HUES64 (cell line): ENCODE measurements at regions not wholly inside any gene's neighbourhood (a gene's known extent, or its start where the extent isn't known, plus 50 kb on each side); places are given as distances from the start of the nearest gene placed in this dataset.
A peak's percentile ranks its signal among the peaks of the same experiment; 100 is the strongest.
"Not testable (repeated sequence)": the region's sequence is repeated elsewhere in the genome, so short reads cannot be mapped to it uniquely, and the experiment has no call there.

Experiments
- H3K27ac ChIP-seq: 2 replicates; pipeline ENCODE4 v1.7.0; 2013; ENCODE audit warnings: low read depth, low read length, inconsistent platforms
- H3K27me3 ChIP-seq: 2 replicates; pipeline ENCODE4 v1.6.1; 2013; ENCODE audit warnings: mild to moderate bottlenecking, low read length; ENCODE audit not compliant: insufficient read depth
- H3K36me3 ChIP-seq: 2 replicates; pipeline ENCODE4 v1.6.1; 2013; ENCODE audit warnings: mild to moderate bottlenecking, low read length; ENCODE audit not compliant: insufficient read depth
- H3K4me1 ChIP-seq: 2 replicates; pipeline ENCODE4 v1.6.1; 2013; ENCODE audit warnings: mild to moderate bottlenecking, low read length, moderate library complexity; ENCODE audit not compliant: insufficient read depth
- H3K4me3 ChIP-seq: 2 replicates; pipeline ENCODE4 v1.5.1; 2013; ENCODE audit warnings: mild to moderate bottlenecking, low read length, moderate library complexity
- H3K9ac ChIP-seq: 2 replicates; pipeline ENCODE4 v1.6.1; 2013; ENCODE audit warnings: mild to moderate bottlenecking, low read depth, low read length
- H3K9me3 ChIP-seq: 2 replicates; pipeline ENCODE4 v1.6.1; 2013; ENCODE audit warnings: low read depth, low read length; ENCODE audit not compliant: insufficient read depth
- WGBS: fragments of 150-250, 120-280 bp; methylation state at CpG from one replicate; pipeline ENCODE4 v1.1.7; 2013; ENCODE audit warnings: missing lambda C conversion rate; 5-methylcytosine and 5-hydroxymethylcytosine counted together

- H3K9me3 ChIP-seq, result no peaks in the 10 kb centered on the region
- WGBS, result 85% methylated on average over 2 of the region's 2 CpGs
- H3K4me3 ChIP-seq, result no peak overlapping the region
- H3K27me3 ChIP-seq, result no peaks in the 10 kb centered on the region
- no peak overlapping the region for H3K27ac ChIP-seq
- H3K9ac ChIP-seq, result no peak overlapping the region
- H3K4me1 ChIP-seq, result peaks cover 20% of the 10 kb centered on the region
- no peaks in the 10 kb centered on the region for H3K36me3 ChIP-seq
Observed at GRCh38 chr1:185661971-185662370, 72.2 kb upstream of the HMCN1 start.

- no peak overlapping the region for H3K4me3 ChIP-seq
- no peaks in the 10 kb centered on the region for H3K27me3 ChIP-seq
- H3K9me3 ChIP-seq, result no peaks in the 10 kb centered on the region
- no peaks in the 10 kb centered on the region; the same call in 1 of the 2 replicates for H3K4me1 ChIP-seq
- H3K9ac ChIP-seq, result no peak overlapping the region
- WGBS, result 94% methylated on average over 3 of the region's 3 CpGs
- H3K27ac ChIP-seq, result no peak overlapping the region
- H3K36me3 ChIP-seq, result no peaks in the 10 kb centered on the region
Observed at GRCh38 chr1:185656663-185657062, 77.5 kb upstream of the HMCN1 start.

GRCh38 chr1:185654952-185655314 is 79.3 kb upstream of the HMCN1 start:
- Histone ChIP-seq H3K27me3 (no peaks in the 10 kb centered on the region), H3K9me3 (peaks cover 5% of the 10 kb centered on the region; the same call in 1 of the 2 replicates), H3K4me3 (no peak overlapping the region), H3K36me3 (no peaks in the 10 kb centered on the region), H3K9ac (no peak overlapping the region), H3K4me1 (no peaks in the 10 kb centered on the region), H3K27ac (no peak overlapping the region)

- Histone ChIP-seq H3K27ac (no peak overlapping the region), H3K4me3 (no peak overlapping the region), H3K36me3 (no peaks in the 10 kb centered on the region), H3K4me1 (no peaks in the 10 kb centered on the region), H3K9ac (no peak overlapping the region), H3K27me3 (no peaks in the 10 kb centered on the region), H3K9me3 (peaks cover 10% of the 10 kb centered on the region)
- WGBS, result 94% methylated on average over 4 of the region's 4 CpGs
Observed at GRCh38 chr1:185654199-185654951, 79.8 kb upstream of the HMCN1 start.

- peaks cover 17% of the 10 kb centered on the region for H3K9me3 ChIP-seq
- no peaks in the 10 kb centered on the region for H3K36me3 ChIP-seq
- H3K4me1 ChIP-seq, result no peaks in the 10 kb centered on the region
- WGBS, result 83% methylated on average over 1 of the region's 1 CpG
- no peak overlapping the region for H3K4me3 ChIP-seq
- H3K27me3 ChIP-seq, result no peaks in the 10 kb centered on the region
- no peak overlapping the region for H3K27ac ChIP-seq
- H3K9ac ChIP-seq, result no peak overlapping the region
Observed at GRCh38 chr1:185653615-185654014, 80.6 kb upstream of the HMCN1 start.

GRCh38 chr1:185652348-185652747 is 81.8 kb upstream of the HMCN1 start:
- WGBS, result 88% methylated on average over 2 of the region's 2 CpGs
- no peaks in the 10 kb centered on the region for H3K27me3 ChIP-seq
- no peak overlapping the region for H3K9ac ChIP-seq
- H3K27ac ChIP-seq, result no peak overlapping the region
- H3K4me3 ChIP-seq, result no peak overlapping the region
- H3K9me3 ChIP-seq, result peaks cover 17% of the 10 kb centered on the region
- H3K36me3 ChIP-seq, result no peaks in the 10 kb centered on the region
- peaks cover 5% of the 10 kb centered on the region for H3K4me1 ChIP-seq

- no peaks in the 10 kb centered on the region for H3K36me3 ChIP-seq
- no peaks in the 10 kb centered on the region for H3K27me3 ChIP-seq
- no peak overlapping the region for H3K9ac ChIP-seq
- no peak overlapping the region for H3K27ac ChIP-seq
- WGBS, result 97% methylated on average over 3 of the region's 3 CpGs
- peaks cover 19% of the 10 kb centered on the region for H3K4me1 ChIP-seq
- H3K4me3 ChIP-seq, result no peak overlapping the region
- peaks cover 17% of the 10 kb centered on the region for H3K9me3 ChIP-seq
Observed at GRCh38 chr1:185650602-185651230, 83.5 kb upstream of the HMCN1 start.

GRCh38 chr1:185648858-185649589 is 85.2 kb upstream of the HMCN1 start:
- 97% methylated on average over 38 of the region's 38 CpGs for WGBS
- Histone ChIP-seq H3K4me3 (no peak overlapping the region), H3K36me3 (peaks cover 4% of the 10 kb centered on the region), H3K27ac (no peak overlapping the region), H3K27me3 (no peaks in the 10 kb centered on the region), H3K9me3 (peaks cover 27% of the 10 kb centered on the region), H3K4me1 (peaks cover 31% of the 10 kb centered on the region), H3K9ac (no peak overlapping the region)

- H3K27me3 ChIP-seq, H3K36me3 ChIP-seq, H3K9ac ChIP-seq, H3K4me3 ChIP-seq: not testable (repeated sequence)
- H3K4me1 ChIP-seq, result peaks cover 31% of the 10 kb centered on the region
- peaks cover 29% of the 10 kb centered on the region for H3K9me3 ChIP-seq
- H3K27ac ChIP-seq, result peak overlapping the region; percentile 97
- WGBS, result 94% methylated on average over 12 of the region's 12 CpGs
Observed at GRCh38 chr1:185647597-185648267, 86.5 kb upstream of the HMCN1 start.

- peak overlapping the region; percentile 24; the same call in 1 of the 2 replicates for H3K4me3 ChIP-seq
Observed at GRCh38 chr1:185646202-185646683, 87.9 kb upstream of the HMCN1 start.

More at GRCh38 chr1:185646202-185646683, 87.9 kb upstream of the HMCN1 start:
- peaks cover 31% of the 10 kb centered on the region for H3K4me1 ChIP-seq
- peak overlapping the region; percentile 97 for H3K27ac ChIP-seq
- H3K9ac ChIP-seq, result peak overlapping the region; percentile 51; the same call in 1 of the 2 replicates
- H3K9me3 ChIP-seq, result peaks cover 31% of the 10 kb centered on the region
- no peaks in the 10 kb centered on the region for H3K27me3 ChIP-seq
- peaks cover 5% of the 10 kb centered on the region for H3K36me3 ChIP-seq
- WGBS, result 8% methylated on average over 3 of the region's 3 CpGs
